ENCODE measurements at regions not wholly inside any gene's neighbourhood (a gene's known extent, or its start where the extent isn't known, plus 50 kb on each side); places are given as distances from the start of the nearest gene placed in this dataset.

DNA sequence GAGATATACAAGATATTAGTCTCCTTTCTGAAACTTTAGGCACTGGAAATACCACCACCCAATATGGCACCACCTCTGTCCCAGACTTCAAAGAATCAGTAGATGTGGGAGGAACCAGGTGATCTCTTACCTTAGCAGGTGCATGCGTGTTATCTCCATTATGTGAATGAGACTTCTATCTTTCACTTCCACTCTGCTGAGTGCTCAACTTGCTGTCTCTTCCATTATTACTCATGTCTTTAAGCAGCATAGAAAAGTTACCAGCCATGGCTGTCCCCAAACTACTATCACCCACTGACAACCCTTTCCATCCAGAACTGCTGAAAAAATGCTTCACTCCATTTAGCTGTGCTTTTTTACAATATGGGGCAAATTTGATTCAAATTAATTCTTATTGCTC lies 101.5 kb upstream of the PRSS1 start:
- in situ Hi-C loops (cut with MboI; ENCODE audit: low sequenced_read_pairs): loop anchor here (10.0 kb wide), 1 partner anchor 127 kb away; the partner anchor contains the start of gene PRSS2

More for the DNA sequence above, 101.5 kb upstream of the PRSS1 start:
- Histone ChIP-seq H3K4me2 (ENCODE audit: low read depth, low read length) (no peak overlapping the region), H4K5ac (ENCODE audit: low read depth, low read length) (no peak overlapping the region), H2AK9ac (replicated peaks; ENCODE audit: low read depth, low read length, poor library complexity) (no peak overlapping the region), H3K27ac (ENCODE audit: insufficient read depth, low read length) (no peak overlapping the region), H4K91ac (ENCODE audit: insufficient read depth, low read depth, low read length) (no peak overlapping the region), H3K36me3 (ENCODE audit: control insufficient read depth, insufficient read depth, low read length) (no peaks in the 10 kb centered on the region), H3K4me1 (ENCODE audit: control insufficient read depth, insufficient read depth, low read length) (no peaks in the 10 kb centered on the region), H2AFZ (replicated peaks; ENCODE audit: low read length, poor library complexity) (no peak overlapping the region), H3K27me3 (ENCODE audit: control insufficient read depth, insufficient read depth, low read length) (peaks cover 7% of the 10 kb centered on the region), H2BK5ac (ENCODE audit: low read depth, low read length, poor library complexity, severe bottlenecking) (no peak overlapping the region), H3K56ac (ENCODE audit: extremely low read depth, insufficient read depth, low read length) (no peak overlapping the region), H3K4ac (ENCODE audit: low read depth, low read length) (no peak overlapping the region), H2BK20ac (ENCODE audit: low read depth, low read length) (no peak overlapping the region), H2BK15ac (ENCODE audit: low read depth, low read length) (no peak overlapping the region), H2AK5ac (ENCODE audit: low read depth, low read length) (no peak overlapping the region), H3K9me3 (ENCODE audit: control insufficient read depth, insufficient read depth, low read length) (no peaks in the 10 kb centered on the region), H3K23ac (ENCODE audit: low read depth, low read length) (no peak overlapping the region), H4K20me1 (ENCODE audit: insufficient read depth, low read length) (no peaks in the 10 kb centered on the region), H3K79me1 (ENCODE audit: low read depth in 1 of 2, low read length in 2 of 2) (no peaks in the 10 kb centered on the region), H3K9me1 (ENCODE audit: insufficient read depth, low read length) (no peaks in the 10 kb centered on the region), H3K9ac (ENCODE audit: low read depth, low read length) (no peak overlapping the region), H3K14ac (replicated peaks; ENCODE audit: low read depth, low read length) (no peak overlapping the region), H3K18ac (ENCODE audit: low read depth, low read length) (no peak overlapping the region), H4K8ac (ENCODE audit: low read depth in 2 of 2, low read length in 2 of 2) (no peak overlapping the region), H2BK120ac (ENCODE audit: low read depth, low read length) (no peak overlapping the region), H3K4me3 (ENCODE audit: insufficient read depth, low read depth, low read length) (no peak overlapping the region)
- TF ChIP-seq RFX5 (IDR thresholded peaks at IDR 0.05; ENCODE audit: low read depth, low read length) (no peak), FOS (IDR thresholded peaks at IDR 0.05; ENCODE audit: low read depth, low read length) (no peak), MXI1 (IDR thresholded peaks at IDR 0.05; ENCODE audit: borderline replicate concordance, low read depth, low read length) (no peak), MAZ (IDR thresholded peaks at IDR 0.05; ENCODE audit: borderline replicate concordance, low read depth, low read length) (no peak), POLR2A (IDR thresholded peaks at IDR 0.05; ENCODE audit: low read depth, low read length) (no peak), BHLHE40 (IDR thresholded peaks at IDR 0.05; ENCODE audit: low read depth, low read length) (no peak), RAD21 (IDR thresholded peaks at IDR 0.05; ENCODE audit: low read length) (no peak), RCOR1 (IDR thresholded peaks at IDR 0.05; ENCODE audit: insufficient replicate concordance, low read length) (no peak), ELK1 (IDR thresholded peaks at IDR 0.05; ENCODE audit: borderline replicate concordance, low read depth, low read length) (no peak), MAFK (IDR thresholded peaks at IDR 0.05; ENCODE audit: low read depth, low read length) (no peak), CEBPB (IDR thresholded peaks at IDR 0.05; ENCODE audit: low read depth, low read length) (no peak)
- TF ChIP-seq, protein P1, sequence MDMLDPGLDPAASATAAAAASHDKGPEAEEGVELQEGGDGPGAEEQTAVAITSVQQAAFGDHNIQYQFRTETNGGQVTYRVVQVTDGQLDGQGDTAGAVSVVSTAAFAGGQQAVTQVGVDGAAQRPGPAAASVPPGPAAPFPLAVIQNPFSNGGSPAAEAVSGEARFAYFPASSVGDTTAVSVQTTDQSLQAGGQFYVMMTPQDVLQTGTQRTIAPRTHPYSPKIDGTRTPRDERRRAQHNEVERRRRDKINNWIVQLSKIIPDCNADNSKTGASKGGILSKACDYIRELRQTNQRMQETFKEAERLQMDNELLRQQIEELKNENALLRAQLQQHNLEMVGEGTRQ (IDR thresholded peaks at IDR 0.05; ENCODE audit: low read depth, low read length): no peak
- TF ChIP-seq, protein P2, sequence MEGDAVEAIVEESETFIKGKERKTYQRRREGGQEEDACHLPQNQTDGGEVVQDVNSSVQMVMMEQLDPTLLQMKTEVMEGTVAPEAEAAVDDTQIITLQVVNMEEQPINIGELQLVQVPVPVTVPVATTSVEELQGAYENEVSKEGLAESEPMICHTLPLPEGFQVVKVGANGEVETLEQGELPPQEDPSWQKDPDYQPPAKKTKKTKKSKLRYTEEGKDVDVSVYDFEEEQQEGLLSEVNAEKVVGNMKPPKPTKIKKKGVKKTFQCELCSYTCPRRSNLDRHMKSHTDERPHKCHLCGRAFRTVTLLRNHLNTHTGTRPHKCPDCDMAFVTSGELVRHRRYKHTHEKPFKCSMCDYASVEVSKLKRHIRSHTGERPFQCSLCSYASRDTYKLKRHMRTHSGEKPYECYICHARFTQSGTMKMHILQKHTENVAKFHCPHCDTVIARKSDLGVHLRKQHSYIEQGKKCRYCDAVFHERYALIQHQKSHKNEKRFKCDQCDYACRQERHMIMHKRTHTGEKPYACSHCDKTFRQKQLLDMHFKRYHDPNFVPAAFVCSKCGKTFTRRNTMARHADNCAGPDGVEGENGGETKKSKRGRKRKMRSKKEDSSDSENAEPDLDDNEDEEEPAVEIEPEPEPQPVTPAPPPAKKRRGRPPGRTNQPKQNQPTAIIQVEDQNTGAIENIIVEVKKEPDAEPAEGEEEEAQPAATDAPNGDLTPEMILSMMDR (conservative IDR thresholded peaks at IDR 0.05; ENCODE audit: low read depth, low read length): no peak
- no CpG with 5 or more reads among the region's 1 CpG for WGBS, 2 experiments (ENCODE audit: extremely low coverage in 2 of 2, insufficient read length in 1 of 2)
- intact Hi-C loops (cut with micrococcal nuclease): no loop called here
- CTCF ChIA-PET: interaction anchor here (0.6 kb wide), 1 partner anchor 24 kb away, joined by 3 read pairs; no protein-coding TSS in a partner anchor
- no TSS peak for BruUV-seq (replicated peaks)
- ATAC-seq (ENCODE audit: low read depth): no peak
- POLR2A ChIA-PET (ENCODE audit: unreplicated experiment): no interaction called here
- dilution Hi-C loops (cut with HindIII; ENCODE audit: low sequenced_read_pairs, unreplicated experiment): no loop called here
- no peak for DNase-seq
